Lung (tissue), 11 donors: ENCODE measurements at regions not wholly inside any gene's neighbourhood (a gene's known extent, or its start where the extent isn't known, plus 50 kb on each side); places are given as distances from the start of the nearest gene placed in this dataset.

Source experiments
- ATAC-seq: fragments of 200-7000 bp; cut with Tn5 transposase; one replicate; pipeline ENCODE4 v1.9.1; 2020; ENCODE audit warnings: moderate number of reproducible peaks; ENCODE audit not compliant: insufficient read depth, low FRiP score
- DNase-seq, 3 donors: peaks; one replicate each; pipeline ENCODE4 v3.0.0-alpha.2; 2013 to 2017
- H3K27ac ChIP-seq, 2 donors: one replicate each; pipeline ENCODE4 v1.5.1; 2013; ENCODE audit warnings: mild to moderate bottlenecking in 2 of 2, moderate library complexity in 2 of 2, control low read depth in 1 of 2, inconsistent platforms in 1 of 2, low read depth in 1 of 2, low read length in 1 of 2
- H3K27me3 ChIP-seq, 3 donors: one replicate each; pipeline ENCODE4 v1.5.1; 2013; ENCODE audit warnings: low read length in 2 of 3; ENCODE audit not compliant: control insufficient read depth in 3 of 3, insufficient read depth in 3 of 3
- H3K36me3 ChIP-seq, 4 donors: one replicate each; pipeline ENCODE4 v1.5.1; 2013; ENCODE audit warnings: low read length in 4 of 4, mild to moderate bottlenecking in 1 of 4, moderate library complexity in 1 of 4; ENCODE audit not compliant: control insufficient read depth in 4 of 4, insufficient read depth in 4 of 4
- H3K4me1 ChIP-seq, 5 donors: one replicate each; pipeline ENCODE4 v1.5.1; 2013; ENCODE audit warnings: low read length in 5 of 5, mild to moderate bottlenecking in 2 of 5, moderate library complexity in 1 of 5; ENCODE audit not compliant: control insufficient read depth in 5 of 5, insufficient read depth in 5 of 5
- H3K4me3 ChIP-seq: one replicate; pipeline ENCODE4 v1.5.1; 2013; ENCODE audit warnings: mild to moderate bottlenecking, control low read depth, moderate library complexity
- H3K9ac ChIP-seq, 2 donors: one replicate each; pipeline ENCODE4 v1.5.1; 2013; ENCODE audit warnings: low read length in 2 of 2, control low read depth in 1 of 2; ENCODE audit not compliant: insufficient read depth in 1 of 2
- H3K9me3 ChIP-seq, 4 donors: one replicate each; pipeline ENCODE4 v1.5.1; 2013; ENCODE audit warnings: low read length in 3 of 4, mild to moderate bottlenecking in 1 of 4, moderate library complexity in 1 of 4; ENCODE audit not compliant: control insufficient read depth in 4 of 4, insufficient read depth in 3 of 4
- WGBS, 2 donors: extraction: QIAGEN DNeasy Blood & Tissue Kit; methylation state at CpG; one replicate each; pipeline ENCODE4 v1.1.7; 2013; 5-methylcytosine and 5-hydroxymethylcytosine counted together
- TF ChIP-seq, protein P1 (sequence below): IDR thresholded peaks from 2 replicates; pipeline ENCODE4 v1.5.1; 2012; ENCODE audit warnings: mild to moderate bottlenecking; ENCODE audit errors: control extremely low read depth, extremely low read depth
- donor health status: control.
- donor health status: control.
- donor health status: Bipolar disorder and iron deficiency.
- donor health status: healthy.
- donor health status: DM: yes; HTN: yes; CAD: no.

DNA sequence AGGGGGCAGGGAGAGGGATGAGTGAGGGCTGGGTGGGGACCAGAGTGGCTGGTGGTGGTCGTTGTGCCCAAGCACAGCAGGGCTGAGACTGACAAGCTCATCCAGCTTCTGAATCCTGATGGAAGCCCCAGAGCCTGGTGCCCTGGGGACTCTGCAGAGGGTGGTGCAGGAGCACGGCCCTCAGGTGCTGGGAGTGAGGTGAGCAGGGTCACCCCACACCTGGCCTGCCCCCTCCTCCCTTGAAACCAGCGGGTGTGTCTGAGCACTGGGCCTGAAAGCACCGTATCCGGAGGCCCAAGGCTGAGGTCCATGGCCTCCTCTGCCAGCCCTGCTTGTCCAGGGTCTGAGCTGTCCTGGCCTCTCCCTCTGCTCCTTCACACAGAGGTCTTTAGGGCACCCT is 218.2 kb downstream of the ZNF248 start:
- Histone ChIP-seq H3K4me1 (no peaks in the 10 kb centered on the region), H3K9ac (no peak overlapping the region), H3K4me3 (no peak overlapping the region), H3K36me3 (no peaks in the 10 kb centered on the region), H3K27ac (no peak overlapping the region), H3K9me3 (peaks cover 0 to 32% (median 12%) of the 10 kb centered on the region in 4 donors), H3K27me3 (no peaks in the 10 kb centered on the region)
- DNase-seq (no peak), ATAC-seq (no peak)
- TF ChIP-seq, protein P1, sequence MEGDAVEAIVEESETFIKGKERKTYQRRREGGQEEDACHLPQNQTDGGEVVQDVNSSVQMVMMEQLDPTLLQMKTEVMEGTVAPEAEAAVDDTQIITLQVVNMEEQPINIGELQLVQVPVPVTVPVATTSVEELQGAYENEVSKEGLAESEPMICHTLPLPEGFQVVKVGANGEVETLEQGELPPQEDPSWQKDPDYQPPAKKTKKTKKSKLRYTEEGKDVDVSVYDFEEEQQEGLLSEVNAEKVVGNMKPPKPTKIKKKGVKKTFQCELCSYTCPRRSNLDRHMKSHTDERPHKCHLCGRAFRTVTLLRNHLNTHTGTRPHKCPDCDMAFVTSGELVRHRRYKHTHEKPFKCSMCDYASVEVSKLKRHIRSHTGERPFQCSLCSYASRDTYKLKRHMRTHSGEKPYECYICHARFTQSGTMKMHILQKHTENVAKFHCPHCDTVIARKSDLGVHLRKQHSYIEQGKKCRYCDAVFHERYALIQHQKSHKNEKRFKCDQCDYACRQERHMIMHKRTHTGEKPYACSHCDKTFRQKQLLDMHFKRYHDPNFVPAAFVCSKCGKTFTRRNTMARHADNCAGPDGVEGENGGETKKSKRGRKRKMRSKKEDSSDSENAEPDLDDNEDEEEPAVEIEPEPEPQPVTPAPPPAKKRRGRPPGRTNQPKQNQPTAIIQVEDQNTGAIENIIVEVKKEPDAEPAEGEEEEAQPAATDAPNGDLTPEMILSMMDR: no peak
- WGBS, 2 donors: 72 to 81% methylated on average over 5 of the region's 5 CpGs

DNA sequence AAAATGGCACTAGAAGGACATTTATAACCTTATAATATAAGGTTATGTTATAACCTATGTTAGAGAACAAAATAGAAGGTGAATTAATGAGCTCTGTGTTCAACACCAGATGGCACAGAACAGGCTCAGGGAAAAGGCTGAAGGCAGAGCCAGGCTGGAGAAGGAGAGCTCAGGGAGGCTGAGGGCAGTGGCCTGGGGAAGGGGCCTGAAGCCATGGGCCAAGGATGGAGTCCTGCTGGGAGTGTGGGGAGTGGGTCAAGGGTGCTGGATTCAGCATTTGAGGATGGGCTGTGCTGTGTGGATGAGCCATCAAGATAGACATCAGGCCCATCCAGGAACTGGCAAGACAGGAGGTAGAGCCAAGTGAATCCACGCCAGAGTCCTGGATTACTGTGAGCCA is 218.8 kb downstream of the ZNF248 start:
- Histone ChIP-seq H3K27ac (no peak overlapping the region), H3K9me3 (peaks cover 0 to 36% (median 14%) of the 10 kb centered on the region in 4 donors)
- WGBS, 2 donors: 67 to 82% methylated on average over 1 of the region's 1 CpG

DNA sequence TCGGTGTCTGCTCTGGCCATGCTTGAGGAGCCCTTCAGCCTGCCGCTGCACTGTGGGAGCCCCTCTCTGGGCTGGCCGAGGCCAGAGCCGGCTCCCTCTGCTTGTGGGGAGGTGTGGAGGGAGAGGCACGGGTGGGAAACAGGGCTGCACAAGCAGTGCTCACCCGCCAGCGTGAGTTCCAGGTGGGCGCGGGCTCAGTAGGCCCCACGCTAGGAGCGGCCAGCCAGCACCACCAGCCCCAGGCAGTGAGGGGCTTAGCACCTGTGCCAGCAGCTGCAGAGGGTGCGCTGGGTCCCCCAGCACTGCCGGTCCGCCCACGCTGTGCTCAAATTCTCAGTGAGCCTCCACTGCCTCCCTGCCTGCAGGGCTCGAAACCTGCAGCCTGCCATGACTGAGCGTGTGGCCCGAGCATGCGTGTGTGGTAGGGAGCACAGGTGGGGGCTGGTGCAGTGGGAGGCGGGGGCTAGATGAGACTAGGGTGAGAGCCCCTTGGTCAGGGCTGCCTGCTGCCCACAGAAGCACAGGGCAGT is 223.0 kb downstream of the ZNF248 start:
- Histone ChIP-seq H3K4me1 (no peaks in the 10 kb centered on the region), H3K9me3 (peaks cover 0 to 33% (median 12%) of the 10 kb centered on the region in 4 donors), H3K9ac (no peak overlapping the region), H3K4me3 (no peak overlapping the region), H3K36me3 (no peaks in the 10 kb centered on the region), H3K27ac (no peak overlapping the region), H3K27me3 (no peaks in the 10 kb centered on the region)
- TF ChIP-seq, protein P1: no peak
- WGBS, 2 donors: 82 to 88% methylated on average over 19 to 20 of the region's 20 CpGs
- ATAC-seq: no peak
- no peak for DNase-seq

More for the DNA sequence above, 218.8 kb downstream of the ZNF248 start:
- Histone ChIP-seq H3K4me3 (no peak overlapping the region), H3K9ac (no peak overlapping the region), H3K36me3 (no peaks in the 10 kb centered on the region), H3K27me3 (no peaks in the 10 kb centered on the region), H3K4me1 (no peaks in the 10 kb centered on the region)
- ATAC-seq (no peak), DNase-seq (no peak)
- TF ChIP-seq, protein P1: no peak

DNA sequence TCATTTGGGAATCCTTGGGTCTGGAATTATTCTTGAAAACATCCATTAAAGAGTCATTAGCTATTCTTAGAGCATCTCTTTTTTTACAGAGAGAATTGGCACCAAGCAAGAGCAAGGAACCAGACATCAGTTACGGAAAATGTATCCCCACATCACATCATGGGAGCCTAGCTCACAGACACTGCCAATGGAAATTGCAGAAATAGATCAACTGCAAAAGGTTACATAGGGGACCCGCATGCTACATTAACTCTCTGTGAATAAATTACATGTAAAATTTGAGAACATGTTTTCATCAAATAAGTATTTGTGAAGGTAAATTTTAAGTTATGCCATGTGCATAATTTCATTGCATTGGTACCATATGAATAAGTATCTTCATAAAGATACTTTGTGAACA is 224.8 kb downstream of the ZNF248 start:
- no peaks in the 10 kb centered on the region for H3K4me1 ChIP-seq
- no peak overlapping the region for H3K4me3 ChIP-seq
- 74 to 87% methylated on average over 2 of the region's 2 CpGs for WGBS, 2 donors
- ATAC-seq (no peak), DNase-seq (no peak)
- no peak overlapping the region for H3K9ac ChIP-seq
- H3K27ac ChIP-seq: no peak overlapping the region
- H3K9me3 ChIP-seq: peaks cover 0 to 29% (median 10%) of the 10 kb centered on the region in 4 donors
- no peaks in the 10 kb centered on the region for H3K27me3 ChIP-seq
- no peaks in the 10 kb centered on the region for H3K36me3 ChIP-seq
- TF ChIP-seq, protein P1: no peak
